SJSA1 (cell line): ENCODE measurements at regions not wholly inside any gene's neighbourhood (a gene's known extent, or its start where the extent isn't known, plus 50 kb on each side); places are given as distances from the start of the nearest gene placed in this dataset.
A peak's percentile ranks its signal among the peaks of the same experiment; 100 is the strongest.
"Not testable (repeated sequence)": the region's sequence is repeated elsewhere in the genome, so short reads cannot be mapped to it uniquely, and the experiment has no call there.

Experiments
- DNase-seq, 2 experiments: peaks; one replicate each; pipeline ENCODE4 v3.0.0-alpha.2; 2015 to 2020; ENCODE audit warnings: low spot score in 2 of 2, low read depth in 1 of 2
- H3K27ac ChIP-seq: fragments of 250-450 bp; sonication (Bioruptor Pico); 2 replicates; pipeline ENCODE4 v1.5.1; 2020; ENCODE audit warnings: mild to moderate bottlenecking, moderate library complexity
- H3K27me3 ChIP-seq: fragments of 250-450 bp; sonication (Bioruptor Pico); replicated peaks from 2 replicates; pipeline ENCODE4 v1.5.1; 2020; ENCODE audit warnings: mild to moderate bottlenecking, moderate library complexity
- H3K36me3 ChIP-seq: fragments of 250-450 bp; sonication (Bioruptor Pico); 2 replicates; pipeline ENCODE4 v1.5.1; 2020; ENCODE audit warnings: mild to moderate bottlenecking
- H3K4me1 ChIP-seq: fragments of 250-450 bp; sonication (Bioruptor Pico); replicated peaks from 2 replicates; pipeline ENCODE4 v1.6.1; 2021; ENCODE audit warnings: mild to moderate bottlenecking
- H3K4me3 ChIP-seq: fragments of 250-450 bp; sonication (Bioruptor Pico); 2 replicates; pipeline ENCODE4 v1.5.1; 2020; ENCODE audit warnings: mild to moderate bottlenecking
- H3K9me3 ChIP-seq: fragments of 250-450 bp; sonication (Bioruptor Pico); replicated peaks from 2 replicates; pipeline ENCODE4 v1.5.1; 2020; ENCODE audit warnings: mild to moderate bottlenecking

- Histone ChIP-seq H3K27ac (no peak overlapping the region), H3K9me3 (no peaks in the 10 kb centered on the region), H3K36me3 (no peaks in the 10 kb centered on the region), H3K27me3 (no peaks in the 10 kb centered on the region), H3K4me1 (no peaks in the 10 kb centered on the region), H3K4me3 (no peak overlapping the region)
- no peak for DNase-seq
These were observed 262.2 kb downstream of the PARM1 start for GRCh38 chr4:75195111-75195510.

DNA sequence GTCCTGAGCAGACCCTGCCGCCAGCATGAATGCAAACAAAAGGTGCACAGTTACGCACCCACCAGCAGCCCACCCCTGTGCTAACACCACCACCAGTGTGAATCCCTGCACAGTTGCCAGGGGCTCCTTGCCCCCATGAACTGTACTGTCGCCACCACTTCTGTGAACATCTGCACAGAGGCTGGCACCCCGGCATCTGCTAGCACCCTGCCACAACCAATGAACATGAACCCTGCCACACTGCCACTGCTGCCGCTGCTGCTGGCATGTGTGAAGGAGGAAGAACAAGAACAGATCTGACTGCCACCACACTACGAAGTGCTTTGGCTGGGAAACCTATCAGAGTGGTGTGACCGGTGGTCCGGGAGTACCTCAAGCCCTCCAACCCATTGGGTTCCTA lies 261.3 kb downstream of the PARM1 start:
- no peak for DNase-seq
- Histone ChIP-seq H3K36me3 (no peaks in the 10 kb centered on the region), H3K27me3 (no peaks in the 10 kb centered on the region), H3K4me3 (no peak overlapping the region), H3K27ac (no peak overlapping the region), H3K4me1 (no peaks in the 10 kb centered on the region), H3K9me3 (no peaks in the 10 kb centered on the region)

GRCh38 chr4:75192182-75192581 lies 259.3 kb downstream of the PARM1 start:
- H3K9me3 ChIP-seq, H3K4me1 ChIP-seq, DNase-seq, H3K4me3 ChIP-seq, H3K36me3 ChIP-seq, H3K27me3 ChIP-seq, H3K27ac ChIP-seq: not testable (repeated sequence)

- Histone ChIP-seq H3K36me3 (no peaks in the 10 kb centered on the region), H3K4me3 (no peak overlapping the region), H3K4me1 (no peaks in the 10 kb centered on the region), H3K27me3 (no peaks in the 10 kb centered on the region), H3K9me3 (no peaks in the 10 kb centered on the region), H3K27ac (no peak overlapping the region)
- no peak for DNase-seq
These were observed 256.9 kb downstream of the PARM1 start for GRCh38 chr4:75189711-75190335.

DNA sequence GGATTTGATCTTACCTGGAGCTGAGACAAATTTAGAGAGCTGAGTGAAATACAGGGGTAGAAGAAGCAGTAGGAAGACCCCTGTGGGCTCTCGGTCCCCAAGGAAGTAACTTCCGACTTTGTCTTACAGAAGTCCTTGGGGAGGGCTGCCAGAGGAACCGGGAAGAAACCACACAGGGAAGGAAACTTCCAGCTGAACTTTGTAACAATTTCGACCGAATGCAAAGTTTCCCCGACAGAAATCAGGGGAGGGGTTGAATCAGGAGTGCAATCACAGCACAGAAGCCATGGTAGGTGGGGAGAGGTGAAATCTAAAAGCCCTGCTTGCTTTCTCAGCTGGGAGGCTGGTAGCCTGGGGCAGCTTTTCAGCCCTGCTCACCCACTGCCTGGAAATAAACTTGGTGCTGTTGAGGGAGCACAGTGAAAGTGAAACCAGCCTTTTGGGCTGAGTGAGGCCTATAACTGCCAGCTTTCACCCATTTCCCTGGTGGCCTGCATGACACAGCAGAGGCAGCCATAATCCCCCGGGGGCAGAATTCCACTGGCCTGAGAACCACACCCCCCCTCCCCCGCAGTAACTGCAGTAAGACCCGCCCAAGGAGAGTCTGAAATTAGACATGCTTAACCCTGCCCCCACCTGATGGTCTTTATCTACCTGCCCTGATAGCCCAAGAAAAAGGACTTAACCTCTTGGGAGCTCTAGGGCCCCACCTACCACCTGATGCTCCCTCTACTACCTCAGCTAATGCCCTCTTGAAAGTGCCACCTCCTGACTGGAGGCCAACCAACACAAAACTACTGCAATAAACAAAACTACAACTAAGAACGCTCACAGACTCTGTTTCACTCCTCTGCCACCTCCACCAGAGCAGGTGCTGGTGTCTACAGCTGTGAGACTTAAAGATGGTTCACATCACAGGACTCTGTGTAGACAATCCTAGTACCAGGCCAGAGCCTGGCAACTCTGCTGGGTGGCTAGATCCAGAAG lies 248.2 kb downstream of the PARM1 start:
- Histone ChIP-seq H3K4me3 (peak overlapping the region; percentile 17), H3K4me1 (peaks cover 12% of the 10 kb centered on the region), H3K9me3 (no peaks in the 10 kb centered on the region), H3K36me3 (no peaks in the 10 kb centered on the region), H3K27ac (peak overlapping the region; percentile 55), H3K27me3 (no peaks in the 10 kb centered on the region)
- DNase-seq, result peak; percentile 49 to 72

- DNase-seq, result no peak
- H3K36me3 ChIP-seq, result no peaks in the 10 kb centered on the region
- H3K4me1 ChIP-seq, result peaks cover 12% of the 10 kb centered on the region
- no peak overlapping the region for H3K27ac ChIP-seq
- H3K9me3 ChIP-seq, result no peaks in the 10 kb centered on the region
- H3K4me3 ChIP-seq, result no peak overlapping the region
- H3K27me3 ChIP-seq, result no peaks in the 10 kb centered on the region
These were observed 247.3 kb downstream of the PARM1 start for GRCh38 chr4:75180217-75180616.

DNA sequence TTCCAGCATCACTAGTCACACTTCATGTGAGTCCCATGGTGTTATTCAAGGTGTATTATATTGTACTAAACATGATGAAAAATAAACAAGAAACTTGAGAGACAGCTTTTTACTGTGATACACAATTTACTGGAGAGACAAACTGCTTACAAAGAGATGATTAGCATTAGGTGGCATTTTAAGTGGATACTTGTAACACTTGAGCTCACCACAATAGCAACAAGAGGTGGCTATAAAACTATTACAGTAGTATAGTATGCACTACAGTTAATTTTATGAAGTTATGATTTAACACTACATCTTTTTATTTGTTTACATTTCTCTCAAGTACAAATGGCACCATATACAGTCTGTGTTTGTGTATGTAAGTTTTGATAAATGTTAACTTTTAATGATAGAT lies 246.6 kb downstream of the PARM1 start:
- DNase-seq, result no peak
- Histone ChIP-seq H3K27ac (no peak overlapping the region), H3K4me1 (peaks cover 12% of the 10 kb centered on the region), H3K27me3 (no peaks in the 10 kb centered on the region), H3K36me3 (no peaks in the 10 kb centered on the region), H3K9me3 (no peaks in the 10 kb centered on the region), H3K4me3 (no peak overlapping the region)

- H3K27ac ChIP-seq, result no peak overlapping the region
- H3K27me3 ChIP-seq, result no peaks in the 10 kb centered on the region
- H3K4me3 ChIP-seq, result no peak overlapping the region
- H3K4me1 ChIP-seq, result no peaks in the 10 kb centered on the region
- H3K9me3 ChIP-seq, result no peaks in the 10 kb centered on the region
- no peak for DNase-seq
- no peaks in the 10 kb centered on the region for H3K36me3 ChIP-seq
These were observed 239.6 kb downstream of the PARM1 start for GRCh38 chr4:75172551-75172950.

DNA sequence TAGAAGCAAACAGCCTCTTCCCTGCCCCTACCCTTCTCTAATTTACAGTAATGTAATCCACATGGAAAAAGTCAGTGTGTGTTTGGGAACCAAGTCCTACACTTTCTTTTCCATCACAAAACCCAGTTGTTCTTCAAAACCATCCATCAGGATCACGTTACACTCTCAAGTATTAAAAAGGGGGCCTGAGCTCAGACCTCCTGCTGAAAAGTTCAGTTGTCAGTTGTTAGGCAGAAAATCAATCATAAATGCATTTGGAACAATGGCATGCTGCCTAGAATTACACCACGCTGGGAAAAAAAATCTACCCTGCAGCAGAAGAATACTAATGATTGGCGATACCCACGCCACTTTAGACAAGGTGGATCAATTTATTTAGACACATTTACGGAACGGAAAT lies 236.5 kb downstream of the PARM1 start:
- no peaks in the 10 kb centered on the region for H3K9me3 ChIP-seq
- H3K27me3 ChIP-seq, result no peaks in the 10 kb centered on the region
- DNase-seq, result no peak
- H3K4me3 ChIP-seq, result no peak overlapping the region
- H3K4me1 ChIP-seq, result no peaks in the 10 kb centered on the region
- H3K27ac ChIP-seq, result no peak overlapping the region
- H3K36me3 ChIP-seq, result no peaks in the 10 kb centered on the region

- no peak overlapping the region for H3K27ac ChIP-seq
- no peak overlapping the region for H3K4me3 ChIP-seq
- H3K36me3 ChIP-seq, result no peaks in the 10 kb centered on the region
- H3K4me1 ChIP-seq, result no peaks in the 10 kb centered on the region
- no peaks in the 10 kb centered on the region for H3K27me3 ChIP-seq
- no peaks in the 10 kb centered on the region for H3K9me3 ChIP-seq
- no peak for DNase-seq
These were observed 236.1 kb downstream of the PARM1 start for GRCh38 chr4:75169020-75169419.

DNA sequence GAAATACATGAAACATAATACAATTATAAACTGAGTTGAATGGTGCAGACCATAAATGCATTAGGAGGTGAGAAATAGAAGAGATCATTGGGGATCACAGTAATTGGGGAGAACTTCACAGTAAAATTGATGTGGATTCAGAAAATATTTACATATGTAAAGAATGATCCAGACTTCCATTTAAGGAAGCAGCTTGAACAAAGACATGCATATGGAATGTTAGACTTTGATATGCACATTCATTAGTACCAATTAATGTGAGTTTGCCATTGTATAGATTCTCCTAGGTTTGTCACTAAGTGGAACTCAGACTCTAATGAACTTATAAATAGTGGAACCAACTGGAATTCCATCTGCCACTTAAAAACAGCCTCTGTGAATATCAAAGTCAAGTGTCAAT lies 235.6 kb downstream of the PARM1 start:
- no peak for DNase-seq
- H3K36me3 ChIP-seq, result no peaks in the 10 kb centered on the region
- no peak overlapping the region for H3K4me3 ChIP-seq
- H3K27ac ChIP-seq, result no peak overlapping the region
- H3K4me1 ChIP-seq, result no peaks in the 10 kb centered on the region
- no peaks in the 10 kb centered on the region for H3K9me3 ChIP-seq
- H3K27me3 ChIP-seq, result no peaks in the 10 kb centered on the region

- not testable (repeated sequence) for H3K9me3 ChIP-seq, H3K36me3 ChIP-seq, H3K4me3 ChIP-seq, DNase-seq, H3K27me3 ChIP-seq, H3K27ac ChIP-seq, H3K4me1 ChIP-seq
These were observed 232.2 kb downstream of the PARM1 start for GRCh38 chr4:75165100-75165499.

DNA sequence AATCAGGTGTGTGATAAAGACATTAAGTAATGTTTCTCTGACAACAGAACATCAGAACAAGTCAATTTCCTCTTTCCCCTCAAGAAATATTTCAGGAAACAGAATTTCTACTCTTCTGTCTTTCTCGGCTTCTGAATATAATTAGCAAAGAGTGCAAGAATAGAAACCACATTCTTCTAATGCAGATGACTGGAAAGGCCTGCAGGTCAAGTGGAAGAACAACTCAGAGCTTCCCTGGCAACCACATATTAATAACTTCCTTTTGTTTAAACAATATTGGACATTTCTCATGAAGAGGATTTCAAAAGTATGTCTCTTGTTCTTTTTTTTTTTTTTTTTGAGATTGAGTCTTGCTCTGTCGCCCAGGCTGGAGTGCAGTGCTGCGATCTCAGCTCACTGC lies 225.5 kb downstream of the PARM1 start:
- DNase-seq, result no peak
- Histone ChIP-seq H3K9me3 (no peaks in the 10 kb centered on the region), H3K27ac (no peak overlapping the region), H3K27me3 (no peaks in the 10 kb centered on the region), H3K4me3 (no peak overlapping the region), H3K36me3 (no peaks in the 10 kb centered on the region), H3K4me1 (no peaks in the 10 kb centered on the region)

- Histone ChIP-seq H3K9me3 (no peaks in the 10 kb centered on the region), H3K27ac (no peak overlapping the region), H3K36me3 (no peaks in the 10 kb centered on the region), H3K4me1 (no peaks in the 10 kb centered on the region), H3K27me3 (no peaks in the 10 kb centered on the region), H3K4me3 (no peak overlapping the region)
- no peak for DNase-seq
These were observed 222.1 kb downstream of the PARM1 start for GRCh38 chr4:75154994-75155393.
